Heart left ventricle (tissue), 16 donors: ENCODE measurements at regions not wholly inside any gene's neighbourhood (a gene's known extent, or its start where the extent isn't known, plus 50 kb on each side); places are given as distances from the start of the nearest gene placed in this dataset.

Source experiments
- ATAC-seq, 4 donors: fragments of 200-7000 bp; cut with Tn5 transposase; one replicate each; pipeline ENCODE4 v1.9.1; 2020 to 2022; ENCODE audit warnings: moderate library complexity in 4 of 4, mild to moderate bottlenecking in 3 of 4, moderate number of reproducible peaks in 1 of 4
- DNase-seq, 5 donors: peaks; one replicate each; pipeline ENCODE4 v3.0.0-alpha.2; 2020
- H3K27ac ChIP-seq, 12 donors: fragments of 200-600 bp; sonication (generic) in 4 of 12; one replicate each; pipeline versions ENCODE4 v1.5.0 to v1.8.0; 2016 to 2022; ENCODE audit warnings: mild to moderate bottlenecking in 2 of 12
- H3K27me3 ChIP-seq, 9 donors: fragments of 200-600 bp; sonication (generic) in 2 of 9; one replicate each; pipeline versions ENCODE4 v1.5.1 to v1.8.0; 2016 to 2022; ENCODE audit warnings: mild to moderate bottlenecking in 3 of 9
- H3K36me3 ChIP-seq, 9 donors: fragments of 200-600 bp; sonication (generic) in 2 of 9; one replicate each; pipeline versions ENCODE4 v1.5.0 to v1.8.0; 2018 to 2022; ENCODE audit warnings: mild to moderate bottlenecking in 2 of 9
- H3K4me1 ChIP-seq, 12 donors: fragments of 200-600 bp; sonication (generic) in 4 of 12; one replicate each; pipeline versions ENCODE4 v1.5.0 to v1.8.0; 2016 to 2022; ENCODE audit warnings: mild to moderate bottlenecking in 3 of 12
- H3K4me3 ChIP-seq, 12 donors: fragments of 200-600 bp; sonication (generic) in 4 of 12; one replicate each; pipeline versions ENCODE4 v1.5.0 to v1.8.0; 2017 to 2022; ENCODE audit warnings: mild to moderate bottlenecking in 9 of 12, moderate library complexity in 4 of 12
- H3K9me3 ChIP-seq, 12 donors: fragments of 200-600 bp; sonication (generic) in 4 of 12; one replicate each; pipeline versions ENCODE4 v1.5.0 to v1.8.0; 2016 to 2022; ENCODE audit warnings: mild to moderate bottlenecking in 1 of 12
- CTCF ChIP-seq, 12 donors: fragments of 200-600 bp; sonication (generic) in 4 of 12; IDR thresholded peaks; one replicate each; pipeline versions ENCODE4 v1.5.0 to v1.8.0; 2018 to 2022; ENCODE audit warnings: antibody characterized with exemption in 12 of 12, mild to moderate bottlenecking in 5 of 12
- POLR2A ChIP-seq, 2 donors: fragments of 450-650 bp; IDR thresholded peaks; one replicate each; pipeline ENCODE4 v1.6.1; 2017; ENCODE audit warnings: antibody characterized with exemption in 2 of 2, mild to moderate bottlenecking in 2 of 2, moderate library complexity in 2 of 2
- whole genome bisulfite sequencing, 4 donors: extraction: QIAGEN DNeasy Blood & Tissue Kit in 2 of 4; methylation state at CpG; one replicate each; pipeline versions ENCODE4 v1.1.5 to v1.1.7; 2013 to 2018; 5-methylcytosine and 5-hydroxymethylcytosine counted together
- intact Hi-C, 10 donors: fragments of 100-400 bp; cut with DNase I; formaldehyde crosslinking; loops; one replicate each; pipeline versions ENCODE4 v1.11.1 to v1.14.2; 2022
- donor health status: ischemic (EF 13 %, LVEDD 7.1; RV severe dilation, severe dysfunction).
- donor health status: healthy with polysubstance abuse.
- donor health status: DM: no; HTN: yes; CAD: no.
- donor health status: DM: no; HTN: no; CAD: no.
- donor health status: ischemic (EF 25% LVEDD 6.9; RV normal size, moderate dysfunction).
- donor health status: ischemic (EF 25% LVEDD 5.7; RV mildly dilated, moderate dysfunction).
- donor health status: healthy.
- donor health status: DM: yes; HTN: yes; CAD: no.
- donor health status: ischemic (EF 35%, LVEDD 5.7; RV mildly dilated, moderate dysfunction).
- donor health status: nonischemic (EF 11% LVEDD 7.7; RV severe dilation, severe dysfunction).
- donor health status: DM: yes; HTN: yes; CAD: no.
- donor health status: PGD.
- donor health status: ischemic (EF 29% LVEDD 5.4; RV normal size, mild dysfunction).
- donor health status: nonischemic (EF 23%, LVEDD 6.1; RV moderate dilation, normal function).

GRCh38 chr3:116848248-116848829 is 138.8 kb downstream of the TUSC7 start:
- 56 to 65% (median 58%) methylated on average over 3 of the region's 3 CpGs for WGBS, 4 donors
- intact Hi-C loops = no loop called here
- TF ChIP-seq POLR2A (IDR thresholded peaks at IDR 0.05) (no peak), CTCF (IDR thresholded peaks at IDR 0.05) (no peak)
- Histone ChIP-seq H3K27ac (no peak overlapping the region), H3K9me3 (peaks cover 0 to 2% (median 0%) of the 10 kb centered on the region in 12 donors), H3K4me3 (no peak overlapping the region), H3K36me3 (no peaks in the 10 kb centered on the region), H3K4me1 (no peaks in the 10 kb centered on the region), H3K27me3 (no peaks in the 10 kb centered on the region)
- DNase-seq (no peak), ATAC-seq (no peak)

GRCh38 chr3:116849261-116849688 is 139.7 kb downstream of the TUSC7 start:
- intact Hi-C loops = no loop called here
- ATAC-seq (no peak), DNase-seq (no peak)
- TF ChIP-seq CTCF (IDR thresholded peaks at IDR 0.05) (no peak), POLR2A (IDR thresholded peaks at IDR 0.05) (no peak)
- no peak overlapping the region for H3K4me3 ChIP-seq
- H3K9me3 ChIP-seq = peaks cover 0 to 2% (median 0%) of the 10 kb centered on the region in 12 donors
- no peaks in the 10 kb centered on the region for H3K4me1 ChIP-seq
- 32 to 48% (median 42%) methylated on average over 3 of the region's 3 CpGs for WGBS, 4 donors
- H3K27ac ChIP-seq = no peak overlapping the region
- H3K36me3 ChIP-seq = no peaks in the 10 kb centered on the region
- no peaks in the 10 kb centered on the region for H3K27me3 ChIP-seq

- Histone ChIP-seq H3K4me3 (no peak overlapping the region), H3K4me1 (no peaks in the 10 kb centered on the region), H3K27ac (no peak overlapping the region), H3K36me3 (no peaks in the 10 kb centered on the region), H3K9me3 (peaks cover 0 to 2% (median 0%) of the 10 kb centered on the region in 12 donors), H3K27me3 (no peaks in the 10 kb centered on the region)
- DNase-seq (no peak), ATAC-seq (no peak)
- intact Hi-C loops = no loop called here
- WGBS, 4 donors = 74 to 80% (median 77%) methylated on average over 5 of the region's 5 CpGs
- TF ChIP-seq POLR2A (IDR thresholded peaks at IDR 0.05) (no peak), CTCF (IDR thresholded peaks at IDR 0.05) (no peak)
Observed at GRCh38 chr3:116852803-116853202, 143.2 kb downstream of the TUSC7 start.

GRCh38 chr3:116863270-116863770 is 153.7 kb downstream of the TUSC7 start:
- no peak overlapping the region for H3K4me3 ChIP-seq
- intact Hi-C loops = loop anchor here in 1 of 10 donors (10.0 kb wide), 1 partner anchor 851 kb away; no protein-coding TSS in a partner anchor
- H3K36me3 ChIP-seq = no peaks in the 10 kb centered on the region
- peaks cover 0 to 31% (median 0%) of the 10 kb centered on the region in 9 donors for H3K27me3 ChIP-seq
- H3K4me1 ChIP-seq = no peaks in the 10 kb centered on the region
- WGBS, 4 donors = 39 to 48% (median 43%) methylated on average over 3 of the region's 3 CpGs
- DNase-seq = no peak
- TF ChIP-seq POLR2A (IDR thresholded peaks at IDR 0.05) = no peak
- TF ChIP-seq CTCF (IDR thresholded peaks at IDR 0.05) = no peak
- no peak for ATAC-seq
- H3K9me3 ChIP-seq = no peaks in the 10 kb centered on the region
- no peak overlapping the region for H3K27ac ChIP-seq
